ENCODE measurements at regions not wholly inside any gene's neighbourhood (a gene's known extent, or its start where the extent isn't known, plus 50 kb on each side); places are given as distances from the start of the nearest gene placed in this dataset.

- no peak for TF ChIP-seq CTCF (IDR thresholded peaks at IDR 0.05)
- no peak for TF ChIP-seq POLR2A (IDR thresholded peaks at IDR 0.05)
Observed at GRCh38 chr3:184645336-184645735, 66.5 kb downstream of the MAGEF1 start.
